HG03066 (cell line): ENCODE measurements at regions not wholly inside any gene's neighbourhood (a gene's known extent, or its start where the extent isn't known, plus 50 kb on each side); places are given as distances from the start of the nearest gene placed in this dataset.

Experiments used
- ATAC-seq: cut with Tn5 transposase; IDR thresholded peaks from one replicate; pipeline ENCODE4 v1.9.1; 2021; ENCODE audit warnings: low read depth; ENCODE audit not compliant: unreplicated experiment

- no peak for ATAC-seq
Observed at GRCh38 chr3:22960105-22960984, 242.8 kb upstream of the UBE2E2 start.

GRCh38 chr3:22962244-22962643 is 240.9 kb upstream of the UBE2E2 start:
- ATAC-seq, result no peak

GRCh38 chr3:22966349-22966748 is 236.8 kb upstream of the UBE2E2 start:
- no peak for ATAC-seq

- ATAC-seq, result no peak
Observed at GRCh38 chr3:22969276-22969675, 233.9 kb upstream of the UBE2E2 start.

- no peak for ATAC-seq
Observed at GRCh38 chr3:22971497-22971896, 231.6 kb upstream of the UBE2E2 start.

- ATAC-seq, result no peak
Observed at GRCh38 chr3:22977042-22977441, 226.1 kb upstream of the UBE2E2 start.

GRCh38 chr3:22977650-22978289 is 225.4 kb upstream of the UBE2E2 start:
- ATAC-seq, result peak; percentile 53

GRCh38 chr3:22979581-22979980 is 223.5 kb upstream of the UBE2E2 start:
- no peak for ATAC-seq

GRCh38 chr3:22980346-22980745 is 222.8 kb upstream of the UBE2E2 start:
- ATAC-seq, result no peak

- ATAC-seq, result no peak
Observed at GRCh38 chr3:22981166-22981565, 222.0 kb upstream of the UBE2E2 start.

- ATAC-seq, result no peak
Observed at GRCh38 chr3:22981861-22982260, 221.3 kb upstream of the UBE2E2 start.

GRCh38 chr3:22982981-22983587 is 220.0 kb upstream of the UBE2E2 start:
- ATAC-seq, result no peak

GRCh38 chr3:22986958-22987357 is 216.2 kb upstream of the UBE2E2 start:
- ATAC-seq, result no peak

- no peak for ATAC-seq
Observed at GRCh38 chr3:22988566-22988965, 214.6 kb upstream of the UBE2E2 start.

GRCh38 chr3:22989716-22990115 is 213.4 kb upstream of the UBE2E2 start:
- no peak for ATAC-seq

GRCh38 chr3:22990291-22991200 is 212.6 kb upstream of the UBE2E2 start:
- no peak for ATAC-seq

GRCh38 chr3:22994781-22995180 is 208.3 kb upstream of the UBE2E2 start:
- ATAC-seq, result no peak

GRCh38 chr3:22996920-22997571 is 206.1 kb upstream of the UBE2E2 start:
- ATAC-seq, result no peak

- no peak for ATAC-seq
Observed at GRCh38 chr3:23000371-23000770, 202.8 kb upstream of the UBE2E2 start.

GRCh38 chr3:23002151-23002550 is 201.0 kb upstream of the UBE2E2 start:
- ATAC-seq, result no peak
